CD4-positive, CD25-positive, alpha-beta regulatory T cell (primary cell): ENCODE measurements at regions not wholly inside any gene's neighbourhood (a gene's known extent, or its start where the extent isn't known, plus 50 kb on each side); places are given as distances from the start of the nearest gene placed in this dataset.

Experiments used
- ATAC-seq, 2 donors: fragments of 150-1000 bp; cut with Tn5 transposase; one replicate each; pipeline ENCODE4 v1.10.0; 2021; ENCODE audit warnings: low read depth in 2 of 2, moderate number of reproducible peaks in 2 of 2, moderate library complexity in 1 of 2
- DNase-seq, 3 donors: peaks; one replicate each; pipeline versions ENCODE4 v3.0.0 to v3.0.0-alpha.2; 2012 to 2022; ENCODE audit warnings: mixed read lengths in 1 of 3
- H3K27ac ChIP-seq: one replicate; pipeline ENCODE4 v1.7.0; 2013; ENCODE audit warnings: mild to moderate bottlenecking, low read length; ENCODE audit not compliant: insufficient read depth, poor library complexity, severe bottlenecking
- H3K27me3 ChIP-seq: one replicate; pipeline ENCODE4 v1.7.0; 2013; ENCODE audit warnings: low read length; ENCODE audit not compliant: control insufficient read depth, insufficient read depth
- H3K36me3 ChIP-seq: one replicate; pipeline ENCODE4 v1.7.0; 2013; ENCODE audit warnings: mild to moderate bottlenecking, low read length, moderate library complexity; ENCODE audit not compliant: control insufficient read depth, insufficient read depth
- H3K4me1 ChIP-seq: 2 replicates; pipeline ENCODE4 v1.7.0; 2013; ENCODE audit warnings: mild to moderate bottlenecking, low read length; ENCODE audit not compliant: insufficient read depth, control insufficient read depth, poor library complexity, severe bottlenecking
- H3K4me3 ChIP-seq: one replicate; pipeline ENCODE4 v1.7.0; 2013; ENCODE audit warnings: low read depth, mild to moderate bottlenecking, low read length, moderate library complexity
- H3K9me3 ChIP-seq, 2 experiments: 1 replicate in 1 of 2; 2 replicates in 1 of 2; pipeline ENCODE4 v1.7.0; 2013; ENCODE audit warnings: low read length in 2 of 2, mild to moderate bottlenecking in 1 of 2, moderate library complexity in 1 of 2; ENCODE audit not compliant: control insufficient read depth in 2 of 2
- H3K27ac Mint-ChIP-seq, 3 donors: one replicate each; pipeline ENCODE4 v1.8.0; 2020 to 2022; ENCODE audit warnings: mild to moderate bottlenecking in 3 of 3, mixed read lengths in 3 of 3, moderate library complexity in 2 of 3
- H3K27me3 Mint-ChIP-seq: one replicate; pipeline ENCODE4 v1.8.0; 2022; ENCODE audit warnings: mild to moderate bottlenecking, mixed read lengths
- H3K36me3 Mint-ChIP-seq: one replicate; pipeline ENCODE4 v1.8.0; 2020; ENCODE audit warnings: mixed read lengths
- H3K4me1 Mint-ChIP-seq, 4 donors: one replicate each; pipeline ENCODE4 v1.8.0; 2020 to 2022; ENCODE audit warnings: mixed read lengths in 4 of 4, mild to moderate bottlenecking in 1 of 4
- H3K4me3 Mint-ChIP-seq, 4 donors: one replicate each; pipeline ENCODE4 v1.8.0; 2020 to 2022; ENCODE audit warnings: mild to moderate bottlenecking in 4 of 4, mixed read lengths in 4 of 4, moderate library complexity in 3 of 4
- H3K9me3 Mint-ChIP-seq, 7 donors: one replicate each; pipeline ENCODE4 v1.8.0; 2020 to 2022; ENCODE audit warnings: mixed read lengths in 7 of 7, mild to moderate bottlenecking in 3 of 7, moderate library complexity in 2 of 7

DNA sequence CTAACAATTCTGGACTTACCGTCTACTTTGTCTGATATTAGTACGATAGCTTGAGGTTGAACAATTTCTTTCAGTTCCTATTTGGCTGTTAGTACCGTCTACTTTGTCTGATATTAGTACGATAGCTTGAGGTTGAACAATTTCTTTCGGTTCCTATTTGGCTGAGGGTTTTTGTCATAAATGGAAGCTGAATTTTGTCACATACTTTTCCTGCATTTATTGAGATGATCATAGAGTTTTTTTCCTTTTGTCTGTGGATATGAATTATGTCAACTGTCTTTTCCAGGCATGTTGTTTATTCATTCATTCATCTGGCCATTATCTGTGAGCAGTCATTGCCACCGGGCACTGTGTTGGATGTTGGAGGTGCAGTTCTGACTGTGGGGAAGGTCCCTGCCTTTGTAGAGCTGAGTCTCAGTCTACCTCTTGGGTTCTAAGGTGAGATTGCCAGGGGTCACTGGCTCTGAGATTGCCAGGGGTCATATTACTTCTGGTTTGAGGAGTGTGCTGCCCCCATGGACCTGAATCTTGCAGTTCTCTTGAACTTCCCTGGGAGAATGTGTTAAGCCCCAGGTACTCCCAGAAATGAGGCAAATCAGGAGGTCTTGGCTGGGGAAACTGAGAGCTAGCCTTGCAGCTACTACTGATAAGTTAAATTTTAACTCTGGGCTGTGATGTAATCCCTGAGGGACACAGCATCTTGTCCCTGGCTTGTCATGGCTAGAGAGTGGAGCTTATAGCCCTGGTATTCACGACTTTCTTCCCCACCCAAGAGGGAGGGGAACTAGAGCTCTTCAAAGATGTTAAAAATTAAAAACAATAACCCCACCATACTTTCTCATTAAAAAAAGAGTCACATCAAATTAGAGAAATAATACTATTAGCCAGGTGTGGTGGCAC, 89.1 kb upstream of the MBOAT2 start:
- Mint-ChIP-seq H3K27ac (no peak overlapping the region), H3K4me3 (no peak overlapping the region), H3K27me3 (peaks cover 26% of the 10 kb centered on the region), H3K4me1 (no peaks in the 10 kb centered on the region), H3K36me3 (no peaks in the 10 kb centered on the region), H3K9me3 (no peaks in the 10 kb centered on the region)
- Histone ChIP-seq H3K4me1 (no peaks in the 10 kb centered on the region), H3K27ac (no peak overlapping the region), H3K9me3 (no peaks in the 10 kb centered on the region), H3K27me3 (no peaks in the 10 kb centered on the region), H3K36me3 (no peaks in the 10 kb centered on the region), H3K4me3 (no peak overlapping the region)
- ATAC-seq (no peak), DNase-seq (no peak)

DNA sequence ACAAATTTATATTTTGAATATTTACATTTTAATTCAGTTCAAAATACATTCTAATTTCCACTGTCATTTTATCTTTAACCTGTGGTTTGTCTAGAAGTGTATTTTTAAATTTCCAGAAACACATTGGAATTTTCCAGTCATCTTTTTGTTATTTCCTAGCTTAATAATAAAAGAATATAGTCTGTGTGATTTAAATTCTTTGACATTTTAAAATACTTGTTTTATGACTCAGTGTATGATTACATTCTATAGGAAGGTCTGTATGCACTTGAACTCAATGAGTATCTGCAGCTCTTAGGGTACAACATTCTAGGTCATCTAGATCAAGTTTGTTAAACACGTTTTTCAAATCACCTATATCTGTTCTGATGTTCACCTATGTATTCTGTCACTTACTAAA, 88.3 kb upstream of the MBOAT2 start:
- H3K4me3 ChIP-seq, result no peak overlapping the region
- Mint-ChIP-seq H3K4me3 (no peak overlapping the region), H3K27ac (no peak overlapping the region), H3K36me3 (no peaks in the 10 kb centered on the region), H3K27me3 (peaks cover 31% of the 10 kb centered on the region), H3K9me3 (no peaks in the 10 kb centered on the region), H3K4me1 (no peaks in the 10 kb centered on the region)
- no peaks in the 10 kb centered on the region for H3K36me3 ChIP-seq
- ATAC-seq, result no peak
- H3K27me3 ChIP-seq, result no peaks in the 10 kb centered on the region
- H3K27ac ChIP-seq, result no peak overlapping the region
- no peaks in the 10 kb centered on the region for H3K9me3 ChIP-seq
- DNase-seq, result no peak
- no peaks in the 10 kb centered on the region for H3K4me1 ChIP-seq

DNA sequence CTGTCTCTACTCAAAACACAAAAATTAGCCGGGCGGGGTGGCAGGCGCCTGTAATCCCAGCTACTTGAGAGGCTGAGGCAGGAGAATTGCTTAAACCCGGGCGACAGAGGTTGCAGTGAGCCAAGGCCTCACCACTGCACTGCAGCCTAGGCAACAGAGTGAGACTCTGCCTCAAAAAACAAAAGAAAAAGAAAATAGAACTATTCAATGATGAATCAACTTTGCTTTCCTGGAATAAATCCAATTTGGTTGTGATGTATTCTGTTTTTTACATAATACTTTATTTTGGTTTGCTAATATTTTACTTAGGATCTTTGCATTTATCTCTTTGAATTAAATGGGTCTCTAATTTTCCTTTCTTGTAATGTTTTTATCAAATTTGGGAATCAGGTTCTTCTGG, 86.3 kb upstream of the MBOAT2 start:
- H3K27ac ChIP-seq, result no peak overlapping the region
- no peaks in the 10 kb centered on the region for H3K36me3 Mint-ChIP-seq
- peaks cover 26% of the 10 kb centered on the region for H3K27me3 Mint-ChIP-seq
- DNase-seq (no peak), ATAC-seq (no peak)
- H3K27me3 ChIP-seq, result no peaks in the 10 kb centered on the region
- no peaks in the 10 kb centered on the region for H3K36me3 ChIP-seq
- no peaks in the 10 kb centered on the region for H3K9me3 Mint-ChIP-seq
- no peak overlapping the region for H3K27ac Mint-ChIP-seq
- H3K4me1 Mint-ChIP-seq, result no peaks in the 10 kb centered on the region
- no peaks in the 10 kb centered on the region for H3K4me1 ChIP-seq
- no peak overlapping the region for H3K4me3 Mint-ChIP-seq
- no peaks in the 10 kb centered on the region for H3K9me3 ChIP-seq
- no peak overlapping the region for H3K4me3 ChIP-seq

- Histone ChIP-seq H3K9me3 (peaks cover 0 to under 1% of the 10 kb centered on the region in 2 experiments), H3K27me3 (no peaks in the 10 kb centered on the region), H3K4me1 (no peaks in the 10 kb centered on the region), H3K36me3 (no peaks in the 10 kb centered on the region), H3K4me3 (no peak overlapping the region), H3K27ac (no peak overlapping the region)
- H3K4me1 Mint-ChIP-seq, result no peaks in the 10 kb centered on the region
- no peak for DNase-seq
- ATAC-seq, result no peak
- peaks cover 14% of the 10 kb centered on the region for H3K27me3 Mint-ChIP-seq
- peaks cover 0 to 5% (median 0%) of the 10 kb centered on the region in 7 donors for H3K9me3 Mint-ChIP-seq
- no peak overlapping the region for H3K4me3 Mint-ChIP-seq
- no peaks in the 10 kb centered on the region for H3K36me3 Mint-ChIP-seq
- H3K27ac Mint-ChIP-seq, result no peak overlapping the region
These were observed 83.7 kb upstream of the MBOAT2 start for GRCh38 chr2:9087121-9087681.

DNA sequence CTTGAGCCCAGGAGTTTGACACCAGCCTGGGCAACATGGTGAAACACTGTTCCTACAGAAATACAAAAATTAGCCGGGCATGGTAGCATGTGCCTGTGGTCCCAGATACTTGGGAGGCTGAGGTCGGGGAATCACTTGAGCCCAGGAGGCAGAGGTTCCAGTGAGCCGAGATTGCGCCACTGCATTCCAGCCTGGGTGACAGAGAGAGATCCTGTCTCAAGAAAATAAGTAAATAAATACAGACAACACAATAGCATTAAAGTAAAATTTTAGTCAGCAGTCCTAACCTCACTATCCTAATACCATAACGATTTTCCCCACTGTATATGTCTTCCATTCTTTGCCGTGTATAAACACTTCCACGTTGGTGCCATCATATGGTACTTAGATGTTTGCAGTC, 83.0 kb upstream of the MBOAT2 start:
- no peaks in the 10 kb centered on the region for H3K36me3 Mint-ChIP-seq
- DNase-seq (no peak), ATAC-seq (no peak)
- Histone ChIP-seq H3K9me3 (peaks cover 0 to 3% of the 10 kb centered on the region in 2 experiments), H3K4me1 (no peaks in the 10 kb centered on the region), H3K27ac (no peak overlapping the region), H3K36me3 (no peaks in the 10 kb centered on the region), H3K27me3 (no peaks in the 10 kb centered on the region), H3K4me3 (no peak overlapping the region)
- no peaks in the 10 kb centered on the region for H3K4me1 Mint-ChIP-seq
- H3K27ac Mint-ChIP-seq, result no peak overlapping the region
- no peak overlapping the region for H3K4me3 Mint-ChIP-seq
- peaks cover 0 to 8% (median 2%) of the 10 kb centered on the region in 7 donors for H3K9me3 Mint-ChIP-seq
- H3K27me3 Mint-ChIP-seq, result peaks cover 14% of the 10 kb centered on the region

DNA sequence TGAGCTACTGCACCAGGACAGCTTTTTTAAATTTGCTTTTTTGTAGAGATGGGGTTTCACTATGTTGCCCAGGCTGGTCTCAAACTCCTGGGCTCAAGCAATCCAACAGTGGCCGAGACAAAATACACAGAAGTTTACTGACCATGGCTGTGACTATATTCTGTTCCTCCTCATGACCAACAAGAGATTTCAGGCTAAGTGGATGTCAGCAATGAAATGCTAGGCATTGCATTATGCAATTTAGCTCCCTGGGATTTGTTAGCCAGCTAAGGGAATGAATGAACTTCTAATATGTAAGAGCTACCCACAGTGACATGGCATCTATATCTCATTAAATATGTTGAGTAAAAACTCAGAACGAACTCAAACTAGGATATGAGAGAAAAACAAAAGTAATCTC, 81.9 kb upstream of the MBOAT2 start:
- no peak for DNase-seq
- Histone ChIP-seq H3K36me3 (no peaks in the 10 kb centered on the region), H3K9me3 (peaks cover 0 to 3% of the 10 kb centered on the region in 2 experiments), H3K4me1 (no peaks in the 10 kb centered on the region), H3K4me3 (no peak overlapping the region), H3K27ac (no peak overlapping the region), H3K27me3 (no peaks in the 10 kb centered on the region)
- H3K9me3 Mint-ChIP-seq, result peaks cover 0 to 9% (median 2%) of the 10 kb centered on the region in 7 donors
- no peaks in the 10 kb centered on the region for H3K4me1 Mint-ChIP-seq
- H3K4me3 Mint-ChIP-seq, result no peak overlapping the region
- no peak overlapping the region for H3K27ac Mint-ChIP-seq
- peaks cover 14% of the 10 kb centered on the region for H3K27me3 Mint-ChIP-seq
- no peak for ATAC-seq
- H3K36me3 Mint-ChIP-seq, result no peaks in the 10 kb centered on the region

- no peak overlapping the region for H3K27ac Mint-ChIP-seq
- DNase-seq (no peak), ATAC-seq (no peak)
- Histone ChIP-seq H3K36me3 (no peaks in the 10 kb centered on the region), H3K4me1 (no peaks in the 10 kb centered on the region), H3K9me3 (peaks cover 0 to 3% of the 10 kb centered on the region in 2 experiments), H3K27ac (no peak overlapping the region), H3K27me3 (no peaks in the 10 kb centered on the region), H3K4me3 (no peak overlapping the region)
- no peak overlapping the region for H3K4me3 Mint-ChIP-seq
- no peaks in the 10 kb centered on the region for H3K36me3 Mint-ChIP-seq
- peaks cover 8% of the 10 kb centered on the region for H3K27me3 Mint-ChIP-seq
- no peaks in the 10 kb centered on the region for H3K4me1 Mint-ChIP-seq
- H3K9me3 Mint-ChIP-seq, result peaks cover 0 to 9% (median 2%) of the 10 kb centered on the region in 7 donors
These were observed 79.8 kb upstream of the MBOAT2 start for GRCh38 chr2:9083287-9083686.

DNA sequence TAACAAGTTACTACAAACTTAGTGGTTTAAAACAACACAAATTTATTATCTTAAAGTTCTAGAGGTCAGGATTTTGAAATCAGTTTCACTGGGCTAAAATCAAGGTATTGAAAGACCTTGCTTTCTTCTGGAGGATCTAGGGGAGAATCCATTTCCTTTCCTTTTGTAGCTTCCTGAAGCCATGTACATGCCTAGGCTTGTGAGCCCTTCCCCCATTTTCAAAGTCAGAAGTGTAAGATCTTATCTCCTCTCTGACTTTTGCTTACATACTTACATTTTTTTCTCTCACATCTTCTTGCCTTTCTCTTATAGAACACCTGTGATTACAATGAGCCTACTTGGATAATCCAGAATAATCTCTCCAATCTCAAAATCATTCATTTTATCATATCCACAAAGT, 78.7 kb upstream of the MBOAT2 start:
- Histone ChIP-seq H3K4me3 (no peak overlapping the region), H3K4me1 (no peaks in the 10 kb centered on the region), H3K27ac (no peak overlapping the region), H3K27me3 (no peaks in the 10 kb centered on the region), H3K36me3 (no peaks in the 10 kb centered on the region), H3K9me3 (peaks cover 0 to 3% of the 10 kb centered on the region in 2 experiments)
- DNase-seq, result no peak
- Mint-ChIP-seq H3K4me1 (no peaks in the 10 kb centered on the region), H3K36me3 (no peaks in the 10 kb centered on the region), H3K27me3 (peaks cover 4% of the 10 kb centered on the region), H3K9me3 (peaks cover 0 to 9% (median 2%) of the 10 kb centered on the region in 7 donors), H3K4me3 (no peak overlapping the region), H3K27ac (no peak overlapping the region)
- no peak for ATAC-seq
